ENCODE measurements at regions not wholly inside any gene's neighbourhood (a gene's known extent, or its start where the extent isn't known, plus 50 kb on each side); places are given as distances from the start of the nearest gene placed in this dataset.
"Not testable (repeated sequence)": the region's sequence is repeated elsewhere in the genome, so short reads cannot be mapped to it uniquely, and the experiment has no call there.

GRCh38 chr1:60503266-60503925 is 429.8 kb upstream of the C1orf87 start:
- Histone ChIP-seq H3K79me2 (ENCODE audit: insufficient read depth, low read depth, low read length) (no peaks in the 10 kb centered on the region), H3K4me2 (ENCODE audit: low read length) (no peak overlapping the region), H3K4me1 (ENCODE audit: insufficient read depth, low read length, poor library complexity, severe bottlenecking) (no peaks in the 10 kb centered on the region), H3K27ac (ENCODE audit: low read depth, low read length, poor library complexity, severe bottlenecking) (no peak overlapping the region), H3K36me3 (ENCODE audit: insufficient read depth, low read length) (no peaks in the 10 kb centered on the region), H3K4me3 (ENCODE audit: low read depth, low read length, poor library complexity, severe bottlenecking) (no peak overlapping the region), H4K20me1 (ENCODE audit: insufficient read depth, low read length) (no peaks in the 10 kb centered on the region), H3K9me2 (ENCODE audit: insufficient read depth, low read length) (no peaks in the 10 kb centered on the region), H3K9me3 (ENCODE audit: low read length) (no peaks in the 10 kb centered on the region), H2AFZ (ENCODE audit: low read length) (no peak overlapping the region)
- no peak for DNase-seq (ENCODE audit: low spot score)
- ChIA-PET POLR2A (interaction anchor here (0.7 kb wide), 1 partner anchor 366 kb away, joined by 4 read pairs; no protein-coding TSS in a partner anchor), CTCF (ENCODE audit: unreplicated experiment) (no interaction called here)
- TF ChIP-seq CTCF (conservative IDR thresholded peaks at IDR 0.05; ENCODE audit: low read length) (no peak), EZH2phosphoT487 (IDR thresholded peaks at IDR 0.05; ENCODE audit: borderline replicate concordance, low read depth, low read length) (no peak)
- no TSS peak for BruUV-seq (replicated peaks)
- intact Hi-C loops (cut with micrococcal nuclease; ENCODE audit: unreplicated experiment), result no loop called here

GRCh38 chr1:60502506-60502905 is 428.9 kb upstream of the C1orf87 start:
- no peaks in the 10 kb centered on the region for H3K9me3 ChIP-seq (ENCODE audit: low read length)
- H3K79me2 ChIP-seq (ENCODE audit: insufficient read depth, low read depth, low read length), result no peaks in the 10 kb centered on the region
- DNase-seq (ENCODE audit: low spot score), result no peak
- H4K20me1 ChIP-seq (ENCODE audit: insufficient read depth, low read length), result no peaks in the 10 kb centered on the region
- no peak overlapping the region for H3K4me3 ChIP-seq (ENCODE audit: low read depth, low read length, poor library complexity, severe bottlenecking)
- BruUV-seq (replicated peaks), result no TSS peak
- H3K4me2 ChIP-seq (ENCODE audit: low read length), result no peak overlapping the region
- H2AFZ ChIP-seq (ENCODE audit: low read length), result no peak overlapping the region
- CTCF ChIA-PET (ENCODE audit: unreplicated experiment), result no interaction called here
- no peak overlapping the region for H3K27ac ChIP-seq (ENCODE audit: low read depth, low read length, poor library complexity, severe bottlenecking)
- no peaks in the 10 kb centered on the region for H3K9me2 ChIP-seq (ENCODE audit: insufficient read depth, low read length)
- intact Hi-C loops (cut with micrococcal nuclease; ENCODE audit: unreplicated experiment), result no loop called here
- no peaks in the 10 kb centered on the region for H3K36me3 ChIP-seq (ENCODE audit: insufficient read depth, low read length)
- no peaks in the 10 kb centered on the region for H3K4me1 ChIP-seq (ENCODE audit: insufficient read depth, low read length, poor library complexity, severe bottlenecking)
- POLR2A ChIA-PET, result interaction anchor here (0.7 kb wide), 1 partner anchor 365 kb away, joined by 4 read pairs; no protein-coding TSS in a partner anchor
- TF ChIP-seq EZH2phosphoT487 (IDR thresholded peaks at IDR 0.05; ENCODE audit: borderline replicate concordance, low read depth, low read length) (no peak), CTCF (conservative IDR thresholded peaks at IDR 0.05; ENCODE audit: low read length) (no peak)

GRCh38 chr1:60489916-60490480 is 416.4 kb upstream of the C1orf87 start:
- H3K36me3 ChIP-seq (ENCODE audit: insufficient read depth, low read length); H3K4me2 ChIP-seq (ENCODE audit: low read length); H3K4me1 ChIP-seq (ENCODE audit: insufficient read depth, low read length, poor library complexity, severe bottlenecking); H3K9me3 ChIP-seq (ENCODE audit: low read length); CTCF ChIA-PET (ENCODE audit: unreplicated experiment); BruUV-seq (replicated peaks); H3K9me2 ChIP-seq (ENCODE audit: insufficient read depth, low read length); H3K4me3 ChIP-seq (ENCODE audit: low read depth, low read length, poor library complexity, severe bottlenecking); H3K27ac ChIP-seq (ENCODE audit: low read depth, low read length, poor library complexity, severe bottlenecking); H3K79me2 ChIP-seq (ENCODE audit: insufficient read depth, low read depth, low read length); H4K20me1 ChIP-seq (ENCODE audit: insufficient read depth, low read length); DNase-seq (ENCODE audit: low spot score); H2AFZ ChIP-seq (ENCODE audit: low read length); intact Hi-C loops (cut with micrococcal nuclease; ENCODE audit: unreplicated experiment): not testable (repeated sequence)
- POLR2A ChIA-PET, result interaction anchor here (0.7 kb wide), 2 partner anchors 13 to 362 kb away, joined by 5 read pairs; no protein-coding TSS in a partner anchor

All from OCI-LY7 (cell line).